Eye (tissue), 1 donor: ENCODE measurements at regions not wholly inside any gene's neighbourhood (a gene's known extent, or its start where the extent isn't known, plus 50 kb on each side); places are given as distances from the start of the nearest gene placed in this dataset.
A peak's percentile ranks its signal among the peaks of the same experiment; 100 is the strongest.

Source experiments
- DNase-seq: peaks from one replicate; pipeline ENCODE4 v3.0.0-alpha.2; 2015

DNA sequence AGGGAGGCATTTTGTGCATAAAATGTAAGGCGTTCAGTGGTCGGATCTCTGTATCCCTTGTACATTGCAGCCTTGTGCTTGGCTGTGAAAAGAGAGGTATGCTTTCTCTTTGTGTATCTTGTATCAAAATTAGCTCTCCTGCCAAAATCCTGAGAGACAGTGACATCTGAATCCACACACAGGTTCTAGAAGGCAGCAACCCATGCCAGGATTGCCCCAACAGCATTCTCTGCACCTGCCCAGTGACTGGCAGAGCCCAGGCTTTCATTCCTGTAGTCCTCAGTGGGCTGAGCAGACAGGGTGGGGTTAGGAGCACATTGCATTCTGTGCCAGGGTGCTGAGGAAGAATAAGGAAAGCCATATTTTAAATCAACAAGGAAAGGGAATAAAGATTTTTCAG is 740.3 kb upstream of the RAB6C start:
- no peak for DNase-seq

- DNase-seq: no peak
These were observed 739.4 kb upstream of the RAB6C start for GRCh38 chr2:129240061-129240460.

- no peak for DNase-seq
These were observed 737.2 kb upstream of the RAB6C start for GRCh38 chr2:129242269-129242668.

GRCh38 chr2:129247751-129248150 is 731.7 kb upstream of the RAB6C start:
- no peak for DNase-seq

DNA sequence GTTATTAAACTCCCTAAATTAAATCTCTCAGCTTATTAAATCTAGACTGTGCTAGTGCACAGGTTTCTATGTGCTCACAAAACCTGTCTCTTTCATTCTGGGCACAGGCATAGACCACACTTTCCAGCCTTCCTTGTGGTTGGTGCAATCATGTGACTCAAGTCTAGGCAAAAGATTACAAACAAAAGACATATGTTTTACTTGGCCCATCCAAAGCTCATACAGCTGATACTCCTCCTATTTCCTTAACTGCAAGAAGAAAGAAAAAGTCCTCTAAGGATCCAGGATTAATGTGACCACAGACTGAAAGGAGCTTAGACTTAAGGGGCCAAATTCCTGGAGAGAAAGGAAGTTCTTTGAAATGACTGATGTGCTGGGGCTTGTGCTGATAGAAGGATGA is 731.3 kb upstream of the RAB6C start:
- peak; percentile 17 for DNase-seq

DNA sequence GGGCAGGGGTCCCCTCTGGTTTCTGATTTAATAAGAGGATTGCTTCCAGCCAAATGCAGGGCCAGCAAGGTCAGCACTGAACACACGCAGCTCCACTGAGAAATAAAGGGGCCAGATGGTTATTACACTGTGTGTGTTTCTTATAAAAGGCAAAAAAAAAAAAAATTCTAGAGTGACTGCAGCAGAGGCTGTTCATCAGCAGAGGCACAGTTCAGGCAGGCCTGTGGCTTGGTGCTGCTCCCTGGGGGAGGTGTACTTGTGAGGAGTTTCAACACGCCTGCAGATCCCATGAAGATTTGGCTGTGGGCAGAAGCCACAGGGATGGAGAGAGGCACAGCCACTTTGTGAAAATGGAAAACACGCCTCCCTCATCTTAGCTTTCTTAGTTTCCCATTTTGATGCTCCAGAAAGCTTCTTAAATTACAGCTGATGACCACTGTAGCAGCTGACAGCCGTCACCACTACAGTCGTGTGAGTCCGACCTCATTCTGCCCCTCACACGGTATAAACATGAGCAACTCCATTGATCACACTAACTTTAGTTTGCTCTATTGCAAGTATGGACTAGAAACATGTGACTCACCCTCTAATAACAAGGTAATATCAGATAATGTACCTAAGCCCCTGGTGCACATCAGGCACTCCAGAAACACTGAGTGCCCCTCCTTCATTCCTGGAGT is 726.5 kb upstream of the RAB6C start:
- DNase-seq: peak; percentile 43

- DNase-seq: no peak
These were observed 726.0 kb upstream of the RAB6C start for GRCh38 chr2:129253461-129253812.

DNA sequence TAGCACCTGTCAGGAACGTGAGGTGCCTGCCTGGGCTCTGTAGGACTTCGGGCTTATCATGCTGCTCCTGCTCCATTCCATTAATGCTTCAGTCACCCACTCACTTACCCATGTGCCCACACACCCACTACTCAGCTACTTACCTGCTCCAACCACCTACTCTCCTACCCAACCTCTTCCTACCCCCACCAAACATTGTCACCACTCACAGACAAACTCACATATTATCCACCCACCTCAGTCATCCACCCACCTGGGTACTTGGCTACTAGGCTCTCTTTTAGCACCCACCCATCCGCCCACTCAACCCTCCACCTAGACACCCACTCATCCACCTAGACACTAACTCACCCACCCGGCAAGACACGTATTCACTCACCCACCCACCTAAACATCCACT is 724.7 kb upstream of the RAB6C start:
- no peak for DNase-seq

GRCh38 chr2:129255610-129256313 is 723.7 kb upstream of the RAB6C start:
- no peak for DNase-seq

DNA sequence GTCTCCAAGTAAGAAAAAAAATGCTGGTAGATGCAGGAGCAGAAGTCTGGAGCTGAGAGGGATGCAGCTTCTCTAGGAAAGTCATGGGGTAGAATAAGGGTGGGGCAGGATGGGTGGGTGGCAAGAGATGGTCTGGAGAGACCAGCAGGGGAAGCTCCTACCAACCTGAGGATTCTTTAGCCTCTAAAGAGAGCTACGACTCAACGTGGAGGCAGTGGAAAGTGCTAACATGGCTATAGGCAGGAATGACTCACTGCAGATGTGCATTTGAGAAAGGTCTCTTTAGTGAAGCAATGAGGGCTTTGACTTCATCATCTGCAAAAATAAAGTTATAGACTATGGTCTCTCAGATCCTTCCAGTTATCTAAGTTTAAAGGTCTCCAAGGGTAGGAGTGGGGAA is 722.8 kb upstream of the RAB6C start:
- DNase-seq: no peak

- no peak for DNase-seq
These were observed 716.5 kb upstream of the RAB6C start for GRCh38 chr2:129262934-129263333.

- DNase-seq: no peak
These were observed 715.5 kb upstream of the RAB6C start for GRCh38 chr2:129263939-129264338.

GRCh38 chr2:129267559-129267958 is 711.9 kb upstream of the RAB6C start:
- no peak for DNase-seq

GRCh38 chr2:129273266-129274037 is 706.0 kb upstream of the RAB6C start:
- DNase-seq: no peak

GRCh38 chr2:129274038-129274415 is 705.4 kb upstream of the RAB6C start:
- no peak for DNase-seq

- DNase-seq: no peak
These were observed 704.5 kb upstream of the RAB6C start for GRCh38 chr2:129274918-129275317.

GRCh38 chr2:129275706-129276105 is 703.8 kb upstream of the RAB6C start:
- no peak for DNase-seq

DNA sequence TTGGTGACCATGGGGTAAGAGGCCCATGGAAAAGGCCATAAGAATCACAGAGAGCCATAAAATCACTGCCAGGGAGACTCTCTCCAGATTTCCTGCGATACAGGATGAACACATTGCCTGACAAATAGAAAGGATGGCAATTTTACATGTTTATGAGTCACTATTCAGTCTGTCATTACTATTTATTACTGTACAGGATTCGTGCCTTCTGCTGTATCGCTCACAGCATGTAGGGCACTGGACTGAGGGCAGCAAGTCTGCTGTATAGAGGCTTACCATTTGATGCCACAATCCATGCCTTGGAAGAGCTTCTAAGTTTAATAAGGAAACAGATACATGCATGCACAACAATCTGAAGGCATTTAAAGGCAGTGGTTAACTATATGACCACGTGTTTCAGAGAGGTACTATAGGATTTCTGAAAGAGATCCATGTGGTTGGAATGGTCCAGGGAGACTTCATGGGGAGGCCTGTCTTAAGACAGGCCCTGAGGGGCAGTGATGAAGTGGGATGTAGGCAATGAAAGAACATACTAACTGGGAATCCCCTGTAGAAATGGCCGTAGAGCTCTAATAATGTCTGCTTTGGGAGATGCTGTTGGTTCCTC is 702.4 kb upstream of the RAB6C start:
- no peak for DNase-seq

GRCh38 chr2:129277585-129277981 is 701.9 kb upstream of the RAB6C start:
- DNase-seq: peak; percentile 65

DNA sequence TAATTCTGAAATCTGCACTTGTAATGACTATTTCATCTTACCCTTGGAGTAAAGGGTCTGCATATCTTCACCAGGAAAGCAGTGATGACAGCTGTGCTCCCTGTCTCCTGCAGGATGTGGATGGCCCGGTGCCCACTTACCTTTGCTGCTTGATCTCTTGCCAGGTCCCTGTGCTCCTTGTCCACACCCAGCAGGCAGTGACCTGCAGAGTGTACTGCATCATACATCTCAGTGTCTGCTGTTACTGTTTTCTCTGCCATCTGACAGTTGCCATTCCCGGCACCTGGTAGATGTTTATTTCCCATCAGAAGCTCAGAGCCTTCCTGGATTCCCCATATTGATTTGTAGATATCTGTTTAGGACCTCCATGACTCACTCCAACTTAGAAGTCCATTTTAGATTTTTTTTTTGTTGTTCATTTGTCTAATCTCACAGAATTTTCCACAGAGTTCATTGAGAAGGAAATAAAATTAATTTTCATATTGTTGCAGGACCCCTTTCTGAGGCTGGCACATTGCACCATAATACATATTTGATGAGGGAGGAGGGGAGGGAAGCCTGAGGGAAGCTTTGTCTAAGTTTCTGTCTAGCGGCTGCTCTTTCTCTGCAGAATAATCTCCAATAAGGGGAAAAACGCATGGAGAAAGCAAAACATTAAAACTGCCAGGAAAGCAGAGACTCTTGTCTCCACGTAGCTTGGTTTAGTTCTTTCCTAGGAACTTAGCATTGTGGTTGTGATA is 697.5 kb upstream of the RAB6C start:
- DNase-seq: no peak

GRCh38 chr2:129285012-129285411 is 694.5 kb upstream of the RAB6C start:
- no peak for DNase-seq

DNA sequence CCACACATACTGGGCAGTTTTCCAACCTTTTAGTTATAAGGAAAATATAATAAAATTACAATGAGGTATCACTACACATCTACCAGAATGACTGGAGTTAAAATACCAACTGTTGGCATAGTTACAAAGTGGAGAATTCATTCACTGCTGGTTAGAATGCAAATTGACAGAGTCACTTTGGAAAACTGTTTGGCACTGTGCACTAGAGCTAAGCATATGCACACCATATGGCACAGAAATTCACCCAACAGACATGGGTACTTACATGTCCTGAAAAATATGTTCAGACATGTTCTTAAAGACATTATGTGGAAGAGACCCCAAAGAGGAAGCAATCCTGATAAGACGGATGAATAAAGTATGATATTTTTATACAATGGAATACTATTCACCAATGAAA is 686.1 kb upstream of the RAB6C start:
- no peak for DNase-seq

DNA sequence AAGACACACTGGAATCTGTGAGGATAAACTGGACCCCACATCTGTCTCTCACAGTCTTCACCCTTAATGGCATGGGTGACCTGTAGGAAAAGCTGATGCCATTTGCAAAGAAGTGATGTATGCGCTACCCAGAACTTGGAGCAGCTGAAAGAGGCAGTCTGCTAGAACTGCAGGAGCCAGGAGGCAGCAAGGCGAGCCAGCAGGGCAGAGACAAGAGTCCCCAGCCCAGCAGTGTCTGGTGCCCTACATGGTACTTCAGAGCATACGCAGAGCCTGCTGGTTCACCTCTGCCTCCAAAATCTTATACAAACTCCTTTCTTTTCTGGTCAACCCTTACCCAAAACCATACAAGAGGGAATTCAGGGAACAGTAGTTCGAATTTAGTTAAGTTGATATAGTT is 683.1 kb upstream of the RAB6C start:
- no peak for DNase-seq
